Kidney epithelial cell (primary cell): ENCODE measurements at regions not wholly inside any gene's neighbourhood (a gene's known extent, or its start where the extent isn't known, plus 50 kb on each side); places are given as distances from the start of the nearest gene placed in this dataset.

Source experiments
- DNase-seq: peaks from one replicate; pipeline ENCODE4 v3.0.0-alpha.2; 2010; ENCODE audit warnings: low read depth
- H3K27me3 ChIP-seq: 2 replicates; pipeline ENCODE4 v1.6.0; 2011; ENCODE audit warnings: low read length; ENCODE audit not compliant: control insufficient read depth, insufficient read depth
- H3K36me3 ChIP-seq: 2 replicates; pipeline ENCODE4 v1.5.1; 2011; ENCODE audit warnings: low read length; ENCODE audit not compliant: control insufficient read depth, insufficient read depth
- H3K4me3 ChIP-seq: 2 replicates; pipeline ENCODE4 v1.5.1; 2011; ENCODE audit warnings: low read depth, mild to moderate bottlenecking, control low read depth, low read length
- TF ChIP-seq, protein P1 (sequence below): IDR thresholded peaks from 2 replicates; pipeline ENCODE4 v1.5.1; 2011; ENCODE audit warnings: mild to moderate bottlenecking, moderate library complexity, low read length, control low read depth, inconsistent platforms; ENCODE audit not compliant: insufficient read depth, poor library complexity, severe bottlenecking

GRCh38 chr10:91115618-91116390 lies 104.7 kb upstream of the PCGF5 start:
- Histone ChIP-seq H3K36me3 (no peaks in the 10 kb centered on the region), H3K27me3 (no peaks in the 10 kb centered on the region), H3K4me3 (no peak overlapping the region)
- DNase-seq = no peak
- TF ChIP-seq, protein P1, sequence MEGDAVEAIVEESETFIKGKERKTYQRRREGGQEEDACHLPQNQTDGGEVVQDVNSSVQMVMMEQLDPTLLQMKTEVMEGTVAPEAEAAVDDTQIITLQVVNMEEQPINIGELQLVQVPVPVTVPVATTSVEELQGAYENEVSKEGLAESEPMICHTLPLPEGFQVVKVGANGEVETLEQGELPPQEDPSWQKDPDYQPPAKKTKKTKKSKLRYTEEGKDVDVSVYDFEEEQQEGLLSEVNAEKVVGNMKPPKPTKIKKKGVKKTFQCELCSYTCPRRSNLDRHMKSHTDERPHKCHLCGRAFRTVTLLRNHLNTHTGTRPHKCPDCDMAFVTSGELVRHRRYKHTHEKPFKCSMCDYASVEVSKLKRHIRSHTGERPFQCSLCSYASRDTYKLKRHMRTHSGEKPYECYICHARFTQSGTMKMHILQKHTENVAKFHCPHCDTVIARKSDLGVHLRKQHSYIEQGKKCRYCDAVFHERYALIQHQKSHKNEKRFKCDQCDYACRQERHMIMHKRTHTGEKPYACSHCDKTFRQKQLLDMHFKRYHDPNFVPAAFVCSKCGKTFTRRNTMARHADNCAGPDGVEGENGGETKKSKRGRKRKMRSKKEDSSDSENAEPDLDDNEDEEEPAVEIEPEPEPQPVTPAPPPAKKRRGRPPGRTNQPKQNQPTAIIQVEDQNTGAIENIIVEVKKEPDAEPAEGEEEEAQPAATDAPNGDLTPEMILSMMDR = no peak

GRCh38 chr10:91117505-91117904 lies 103.0 kb upstream of the PCGF5 start:
- no peak for DNase-seq
- no peaks in the 10 kb centered on the region for H3K27me3 ChIP-seq
- TF ChIP-seq, protein P1 = no peak
- H3K4me3 ChIP-seq = no peak overlapping the region
- H3K36me3 ChIP-seq = no peaks in the 10 kb centered on the region

- no peak for DNase-seq
- Histone ChIP-seq H3K4me3 (no peak overlapping the region), H3K27me3 (no peaks in the 10 kb centered on the region), H3K36me3 (no peaks in the 10 kb centered on the region)
- TF ChIP-seq, protein P1 = no peak
Measured at GRCh38 chr10:91120348-91120747, 100.1 kb upstream of the PCGF5 start.

GRCh38 chr10:91123261-91123660 lies 97.2 kb upstream of the PCGF5 start:
- TF ChIP-seq, protein P1 = no peak
- no peak overlapping the region for H3K4me3 ChIP-seq
- no peak for DNase-seq
- no peaks in the 10 kb centered on the region for H3K36me3 ChIP-seq
- H3K27me3 ChIP-seq = no peaks in the 10 kb centered on the region

GRCh38 chr10:91124016-91124415 lies 96.4 kb upstream of the PCGF5 start:
- no peak overlapping the region for H3K4me3 ChIP-seq
- DNase-seq = no peak
- no peaks in the 10 kb centered on the region for H3K27me3 ChIP-seq
- no peaks in the 10 kb centered on the region for H3K36me3 ChIP-seq
- TF ChIP-seq, protein P1 = no peak

- Histone ChIP-seq H3K27me3 (no peaks in the 10 kb centered on the region), H3K36me3 (no peaks in the 10 kb centered on the region), H3K4me3 (no peak overlapping the region)
- no peak for DNase-seq
- TF ChIP-seq, protein P1 = no peak
Measured at GRCh38 chr10:91126471-91126870, 94.0 kb upstream of the PCGF5 start.
